GM19463 (cell line): ENCODE measurements at regions not wholly inside any gene's neighbourhood (a gene's known extent, or its start where the extent isn't known, plus 50 kb on each side); places are given as distances from the start of the nearest gene placed in this dataset.
"Not testable (repeated sequence)": the region's sequence is repeated elsewhere in the genome, so short reads cannot be mapped to it uniquely, and the experiment has no call there.

Experiments used
- ATAC-seq: cut with Tn5 transposase; IDR thresholded peaks from one replicate; pipeline ENCODE4 v1.9.1; 2021; ENCODE audit warnings: mild to moderate bottlenecking, moderate library complexity; ENCODE audit not compliant: unreplicated experiment

- ATAC-seq = no peak
Observed at GRCh38 chr1:222416001-222416791, 131.7 kb downstream of the HHIPL2 start.

- no peak for ATAC-seq
Observed at GRCh38 chr1:222415441-222415840, 132.5 kb downstream of the HHIPL2 start.

GRCh38 chr1:222413991-222414549 lies 133.8 kb downstream of the HHIPL2 start:
- ATAC-seq = no peak

- ATAC-seq = no peak
Observed at GRCh38 chr1:222413436-222413835, 134.5 kb downstream of the HHIPL2 start.

- ATAC-seq = peak; percentile 63
Observed at GRCh38 chr1:222404710-222405109, 143.2 kb downstream of the HHIPL2 start.

GRCh38 chr1:222399197-222399596 lies 148.7 kb downstream of the HHIPL2 start:
- ATAC-seq = no peak

- no peak for ATAC-seq
Observed at GRCh38 chr1:222394224-222394623, 153.7 kb downstream of the HHIPL2 start.

- ATAC-seq = no peak
Observed at GRCh38 chr1:222392556-222392955, 155.3 kb downstream of the HHIPL2 start.

GRCh38 chr1:222390181-222390580 lies 157.7 kb downstream of the HHIPL2 start:
- no peak for ATAC-seq

GRCh38 chr1:222387007-222387814 lies 160.7 kb downstream of the HHIPL2 start:
- ATAC-seq = no peak

- no peak for ATAC-seq
Observed at GRCh38 chr1:222385955-222386354, 161.9 kb downstream of the HHIPL2 start.

- ATAC-seq = no peak
Observed at GRCh38 chr1:222385262-222385661, 162.6 kb downstream of the HHIPL2 start.

- no peak for ATAC-seq
Observed at GRCh38 chr1:222384531-222384930, 163.4 kb downstream of the HHIPL2 start.

GRCh38 chr1:222382171-222382570 lies 165.7 kb downstream of the HHIPL2 start:
- no peak for ATAC-seq

- ATAC-seq = no peak
Observed at GRCh38 chr1:222377428-222378088, 170.3 kb downstream of the HHIPL2 start.

GRCh38 chr1:222376791-222377190 lies 171.1 kb downstream of the HHIPL2 start:
- not testable (repeated sequence) for ATAC-seq

GRCh38 chr1:222375701-222376100 lies 172.2 kb downstream of the HHIPL2 start:
- no peak for ATAC-seq

GRCh38 chr1:222373831-222374602 lies 173.9 kb downstream of the HHIPL2 start:
- no peak for ATAC-seq

- ATAC-seq = no peak
Observed at GRCh38 chr1:222373216-222373615, 174.7 kb downstream of the HHIPL2 start.

- ATAC-seq = no peak
Observed at GRCh38 chr1:222372221-222372620, 175.7 kb downstream of the HHIPL2 start.
